ENCODE measurements at regions not wholly inside any gene's neighbourhood (a gene's known extent, or its start where the extent isn't known, plus 50 kb on each side); places are given as distances from the start of the nearest gene placed in this dataset.

GRCh38 chr1:81380436-81380835, 420.3 kb upstream of the ADGRL2 start:
- TF ChIP-seq CTCF (IDR thresholded peaks at IDR 0.05) (no peak), POLR2A (IDR thresholded peaks at IDR 0.05) (no peak), POLR2AphosphoS5 (IDR thresholded peaks at IDR 0.05) (no peak)

All from sigmoid colon (tissue), 4 donors.